Motor neuron (in vitro differentiated cells): ENCODE measurements at regions not wholly inside any gene's neighbourhood (a gene's known extent, or its start where the extent isn't known, plus 50 kb on each side); places are given as distances from the start of the nearest gene placed in this dataset.
"Not testable (repeated sequence)": the region's sequence is repeated elsewhere in the genome, so short reads cannot be mapped to it uniquely, and the experiment has no call there.

ENCODE experiments used
- ATAC-seq, 8 experiments: fragments of 200-7000 bp; cut with Tn5 transposase; replicated peaks in 6 of 8; 2 replicates each; pipeline ENCODE4 v1.8.0; 2021; ENCODE audit warnings: mild to moderate bottlenecking in 8 of 8, moderate library complexity in 8 of 8
- H3K27ac ChIP-seq, 2 donors: fragments of 250-450 bp; sonication (Bioruptor Pico); 2 replicates each; pipeline ENCODE4 v1.9.0; 2021; ENCODE audit warnings: antibody characterized with exemption in 2 of 2, mild to moderate bottlenecking in 2 of 2, moderate library complexity in 1 of 2
- H3K4me1 ChIP-seq, 2 donors: fragments of 250-450 bp; sonication (Bioruptor Pico); replicated peaks in 1 of 2; 2 replicates each; pipeline ENCODE4 v1.6.1; 2021; ENCODE audit warnings: antibody characterized with exemption in 2 of 2, mild to moderate bottlenecking in 2 of 2, moderate library complexity in 1 of 2
- H3K4me3 ChIP-seq, 5 donors: fragments of 250-450 bp; sonication (Bioruptor Pico); 2 replicates each; pipeline ENCODE4 v1.9.0; 2021; ENCODE audit warnings: antibody characterized with exemption in 5 of 5, mild to moderate bottlenecking in 5 of 5, moderate library complexity in 4 of 5
- WGBS, 10 experiments: fragments of 450-650 bp; shearing (Covaris generic); methylation state at CpG; one replicate each; pipeline ENCODE4 v1.0.0; 2022; 5-methylcytosine and 5-hydroxymethylcytosine counted together
- in situ Hi-C, 9 experiments: fragments of 400-800 bp; cut with MboI; loops; one replicate each; pipeline ENCODE4 v1.15.0; 2021; ENCODE audit warnings: low sequenced_read_pairs in 9 of 9, low pct_unique_long_range_greater_than_20kb in 2 of 9; ENCODE audit not compliant: unreplicated experiment in 9 of 9

GRCh38 chr3:26989037-26989436 lies 366.5 kb downstream of the LRRC3B start:
- Histone ChIP-seq H3K4me3 (no peak overlapping the region), H3K4me1 (peaks cover 8 to 13% of the 10 kb centered on the region in 2 donors), H3K27ac (no peak overlapping the region)
- no peak for ATAC-seq
- in situ Hi-C loops = no loop called here
- WGBS, 10 experiments = 0 to 80% (median 67%) methylated on average over 1 of the region's 1 CpG; no CpG with 5 or more reads in 3 of the 10 experiments

- in situ Hi-C loops = no loop called here
- 0 to 100% methylated on average over 1 of the region's 1 CpG; no CpG with 5 or more reads in 8 of the 10 experiments for WGBS, 10 experiments
- H3K27ac ChIP-seq = no peak overlapping the region
- H3K4me3 ChIP-seq = no peak overlapping the region
- no peak for ATAC-seq
- no peaks in the 10 kb centered on the region for H3K4me1 ChIP-seq
Observed at GRCh38 chr3:26997226-26997625, 372.0 kb downstream of the NEK10 start.

- H3K27ac ChIP-seq = peak overlapping the region in 1 of 2 donors; percentile 4
- 0 to 83% (median 22%) methylated on average over 1 of the region's 1 CpG; no CpG with 5 or more reads in 3 of the 10 experiments for WGBS, 10 experiments
- peak in 3 of 8 experiments; percentile 57 to 82 (median 80) for ATAC-seq
- in situ Hi-C loops = no loop called here
- H3K4me3 ChIP-seq = no peak overlapping the region
- peaks cover 0 to 31% of the 10 kb centered on the region in 2 donors for H3K4me1 ChIP-seq
Observed at GRCh38 chr3:27010834-27011233, 358.3 kb downstream of the NEK10 start.

GRCh38 chr3:27022096-27022761 lies 347.0 kb downstream of the NEK10 start:
- in situ Hi-C loops = no loop called here
- Histone ChIP-seq H3K4me3 (no peak overlapping the region), H3K27ac (no peak overlapping the region), H3K4me1 (no peaks in the 10 kb centered on the region)
- ATAC-seq = no peak
- 0 to 87% (median 70%) methylated on average over 1 to 5 of the region's 5 CpGs; no CpG with 5 or more reads in 3 of the 10 experiments for WGBS, 10 experiments

- no peak for ATAC-seq
- in situ Hi-C loops = no loop called here
Observed at GRCh38 chr3:27024493-27024892, 344.7 kb downstream of the NEK10 start.

GRCh38 chr3:27025718-27026117 lies 343.5 kb downstream of the NEK10 start:
- no peaks in the 10 kb centered on the region for H3K4me1 ChIP-seq
- WGBS, 10 experiments = 40 to 50% (median 40%) methylated on average over 1 to 2 of the region's 2 CpGs; no CpG with 5 or more reads in 7 of the 10 experiments
- no peak for ATAC-seq
- H3K4me3 ChIP-seq = no peak overlapping the region
- in situ Hi-C loops = no loop called here
- H3K27ac ChIP-seq = no peak overlapping the region

More at GRCh38 chr3:27024493-27024892, 344.7 kb downstream of the NEK10 start:
- 0 to 100% (median 44%) methylated on average over 1 of the region's 1 CpG; no CpG with 5 or more reads in 4 of the 10 experiments for WGBS, 10 experiments
- H3K4me1 ChIP-seq = no peaks in the 10 kb centered on the region
- H3K27ac ChIP-seq = no peak overlapping the region
- H3K4me3 ChIP-seq = no peak overlapping the region

GRCh38 chr3:27031476-27031875 lies 337.7 kb downstream of the NEK10 start:
- WGBS, 10 experiments = 4 to 88% (median 72%) methylated on average over 2 to 4 of the region's 4 CpGs; no CpG with 5 or more reads in 3 of the 10 experiments

GRCh38 chr3:27034255-27034654 lies 334.9 kb downstream of the NEK10 start:
- in situ Hi-C loops = no loop called here
- no peak for ATAC-seq
- no peak overlapping the region for H3K27ac ChIP-seq
- no peaks in the 10 kb centered on the region for H3K4me1 ChIP-seq
- H3K4me3 ChIP-seq = no peak overlapping the region

More at GRCh38 chr3:27031476-27031875, 337.7 kb downstream of the NEK10 start:
- Histone ChIP-seq H3K4me3 (no peak overlapping the region), H3K27ac (no peak overlapping the region), H3K4me1 (no peaks in the 10 kb centered on the region)
- in situ Hi-C loops = no loop called here
- ATAC-seq = no peak

- Histone ChIP-seq H3K4me1 (peaks cover 2 to 7% of the 10 kb centered on the region in 2 donors), H3K27ac (no peak overlapping the region), H3K4me3 (no peak overlapping the region)
- in situ Hi-C loops = no loop called here
- no peak for ATAC-seq
Observed at GRCh38 chr3:27040674-27041073, 328.5 kb downstream of the NEK10 start.

GRCh38 chr3:27042541-27042940 lies 326.6 kb downstream of the NEK10 start:
- WGBS, 10 experiments = 0 to 86% (median 40%) methylated on average over 1 to 2 of the region's 2 CpGs
- peaks cover 7 to 18% of the 10 kb centered on the region in 2 donors for H3K4me1 ChIP-seq
- H3K27ac ChIP-seq, ATAC-seq, H3K4me3 ChIP-seq, in situ Hi-C loops: not testable (repeated sequence)

GRCh38 chr3:27043328-27043955 lies 325.7 kb downstream of the NEK10 start:
- in situ Hi-C loops = no loop called here
- no peak for ATAC-seq
- 0 to 33% (median 15%) methylated on average over 1 to 5 of the region's 8 CpGs for WGBS, 10 experiments
- no peak overlapping the region for H3K27ac ChIP-seq
- peaks cover 7 to 18% of the 10 kb centered on the region in 2 donors for H3K4me1 ChIP-seq
- no peak overlapping the region for H3K4me3 ChIP-seq

GRCh38 chr3:27044931-27045481 lies 324.2 kb downstream of the NEK10 start:
- in situ Hi-C loops = no loop called here

GRCh38 chr3:27046351-27046750 lies 322.8 kb downstream of the NEK10 start:
- Histone ChIP-seq H3K27ac (peak overlapping the region in 1 of 2 donors; percentile 21), H3K4me1 (peaks cover 7 to 18% of the 10 kb centered on the region in 2 donors), H3K4me3 (no peak overlapping the region)
- in situ Hi-C loops = no loop called here
- peak in 2 of 8 experiments; percentile 35 to 72 for ATAC-seq

More at GRCh38 chr3:27044931-27045481, 324.2 kb downstream of the NEK10 start:
- 8 to 100% (median 86%) methylated on average over 1 to 2 of the region's 2 CpGs; no CpG with 5 or more reads in 1 of the 10 experiments for WGBS, 10 experiments
- ATAC-seq = peak in 3 of 8 experiments; percentile 32 to 66 (median 55)
- Histone ChIP-seq H3K4me1 (peaks cover 7 to 18% of the 10 kb centered on the region in 2 donors), H3K4me3 (no peak overlapping the region), H3K27ac (no peak overlapping the region)
